ENCODE measurements at regions not wholly inside any gene's neighbourhood (a gene's known extent, or its start where the extent isn't known, plus 50 kb on each side); places are given as distances from the start of the nearest gene placed in this dataset.
"Not testable (repeated sequence)": the region's sequence is repeated elsewhere in the genome, so short reads cannot be mapped to it uniquely, and the experiment has no call there.

DNA sequence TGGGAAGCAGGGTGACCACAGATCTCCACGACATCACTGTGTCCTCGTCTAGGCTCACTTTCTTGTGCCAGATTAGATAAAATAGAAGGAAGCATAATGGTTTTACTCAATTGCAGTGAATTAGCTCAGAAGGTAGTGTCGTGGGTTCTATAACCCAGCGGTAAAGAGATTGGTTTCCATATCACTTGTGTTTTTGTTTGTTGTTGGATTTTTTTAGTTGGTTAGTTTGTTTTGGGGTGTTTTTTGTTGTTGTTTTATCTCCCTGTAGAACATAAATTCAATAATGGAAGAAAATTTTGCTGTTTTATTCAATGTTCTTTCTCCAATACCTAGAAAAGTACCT lies 85.9 kb upstream of the PRSS16 start:
- H3K36me3 ChIP-seq (ENCODE audit: control insufficient read depth, insufficient read depth, low read length) = no peaks in the 10 kb centered on the region
- H3K4me3 ChIP-seq (ENCODE audit: low read depth, low read length) = no peak overlapping the region
- 72% methylated on average over 3 of the region's 4 CpGs for WGBS (ENCODE audit: insufficient coverage)
- H3K27ac ChIP-seq (ENCODE audit: low read depth, low read length) = no peak overlapping the region
- no peaks in the 10 kb centered on the region for H3K9me3 ChIP-seq (ENCODE audit: control insufficient read depth, insufficient read depth, low read length)
- peaks cover 6% of the 10 kb centered on the region for H3K27me3 ChIP-seq (ENCODE audit: control insufficient read depth, insufficient read depth, low read length)
- DNase-seq (ENCODE audit: low read depth in 4 of 6, low spot score in 6 of 6) = no peak
- H3K4me1 ChIP-seq (ENCODE audit: control insufficient read depth, insufficient read depth, low read length) = peaks cover 9% of the 10 kb centered on the region

DNA sequence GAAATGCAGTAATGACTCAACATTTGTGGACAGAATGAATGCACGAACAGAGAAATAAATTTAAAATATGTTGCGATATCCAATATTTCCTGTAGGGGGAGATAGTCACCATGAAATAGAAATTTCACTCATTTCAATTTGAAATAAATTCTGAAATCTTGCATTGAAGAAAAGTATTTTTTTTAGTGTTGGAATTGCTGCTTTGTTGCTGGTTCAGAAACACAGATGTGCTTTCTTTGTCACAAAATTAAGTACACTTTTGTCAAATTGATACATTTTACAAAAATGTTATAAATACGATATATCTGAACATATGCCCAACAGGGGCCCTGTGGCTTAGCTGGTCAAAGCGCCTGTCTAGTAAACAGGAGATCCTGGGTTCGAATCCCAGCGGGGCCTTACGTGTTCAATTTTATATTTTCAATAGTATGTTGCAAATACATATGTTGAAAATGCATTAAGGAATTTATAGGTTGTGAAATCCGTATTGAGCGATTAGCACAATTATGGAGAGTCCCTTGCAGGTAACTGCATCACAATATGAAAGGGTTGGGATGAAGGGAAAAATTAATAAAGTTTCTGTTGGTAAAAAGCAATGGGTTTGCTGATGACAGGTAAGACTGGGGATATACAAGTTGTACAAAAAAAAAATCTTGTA lies 85.4 kb upstream of the PRSS16 start:
- H3K27ac ChIP-seq (ENCODE audit: low read depth, low read length) = no peak overlapping the region
- peaks cover 6% of the 10 kb centered on the region for H3K27me3 ChIP-seq (ENCODE audit: control insufficient read depth, insufficient read depth, low read length)
- WGBS (ENCODE audit: insufficient coverage) = no CpG with 5 or more reads among the region's 9 CpGs
- no peaks in the 10 kb centered on the region for H3K9me3 ChIP-seq (ENCODE audit: control insufficient read depth, insufficient read depth, low read length)
- H3K36me3 ChIP-seq (ENCODE audit: control insufficient read depth, insufficient read depth, low read length) = no peaks in the 10 kb centered on the region
- DNase-seq (ENCODE audit: low read depth in 4 of 6, low spot score in 6 of 6) = peak in 2 of 6 donors; percentile 74 to 81
- H3K4me1 ChIP-seq (ENCODE audit: control insufficient read depth, insufficient read depth, low read length) = peaks cover 7% of the 10 kb centered on the region
- no peak overlapping the region for H3K4me3 ChIP-seq (ENCODE audit: low read depth, low read length)

DNA sequence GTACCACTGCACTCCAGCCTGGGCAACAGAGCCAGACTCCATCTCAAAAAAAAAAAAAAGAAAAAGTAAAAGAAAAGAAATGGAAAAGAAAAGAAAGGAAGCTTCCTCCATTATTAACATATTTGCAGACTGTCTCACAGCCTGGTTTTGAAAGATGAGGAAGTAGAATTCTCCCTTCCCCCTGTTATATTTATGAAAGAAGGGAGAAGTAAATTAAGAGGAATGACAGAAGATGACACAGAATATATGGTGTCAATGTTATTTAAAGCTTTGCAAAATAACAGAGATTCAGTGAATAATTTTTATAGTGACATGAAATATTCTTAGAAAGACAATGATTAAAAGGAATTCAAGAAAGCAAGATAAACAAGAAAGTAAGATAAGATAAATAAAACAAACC lies 83.7 kb upstream of the PRSS16 start:
- no peak for DNase-seq (ENCODE audit: low read depth in 4 of 6, low spot score in 6 of 6)
- Histone ChIP-seq H3K4me3 (ENCODE audit: low read depth, low read length) (no peak overlapping the region), H3K27me3 (ENCODE audit: control insufficient read depth, insufficient read depth, low read length) (no peaks in the 10 kb centered on the region)

DNA sequence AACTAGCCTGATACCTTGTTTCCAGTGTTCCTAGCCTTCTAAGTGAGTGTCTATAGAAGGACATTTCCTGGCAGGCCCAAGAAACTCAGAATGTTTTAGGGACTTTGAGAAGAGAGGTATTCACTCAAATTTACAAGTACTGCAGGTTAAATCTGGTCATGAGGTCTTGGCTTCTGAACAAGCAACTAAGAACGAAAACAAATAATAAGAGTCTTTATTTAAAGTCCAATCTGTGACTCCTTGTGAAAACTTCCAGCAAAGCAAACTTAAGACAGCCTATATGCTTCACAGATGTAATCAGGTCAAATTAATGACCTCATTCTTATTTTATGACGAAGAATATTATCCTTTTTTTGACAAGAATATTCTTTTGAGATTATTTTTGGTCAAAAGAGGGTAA lies 79.4 kb upstream of the PRSS16 start:
- Histone ChIP-seq H3K27ac (ENCODE audit: low read depth, low read length) (no peak overlapping the region), H3K4me1 (ENCODE audit: control insufficient read depth, insufficient read depth, low read length) (no peaks in the 10 kb centered on the region), H3K9me3 (ENCODE audit: control insufficient read depth, insufficient read depth, low read length) (no peaks in the 10 kb centered on the region), H3K4me3 (ENCODE audit: low read depth, low read length) (no peak overlapping the region), H3K36me3 (ENCODE audit: control insufficient read depth, insufficient read depth, low read length) (no peaks in the 10 kb centered on the region), H3K27me3 (ENCODE audit: control insufficient read depth, insufficient read depth, low read length) (no peaks in the 10 kb centered on the region)
- DNase-seq (ENCODE audit: low read depth in 4 of 6, low spot score in 6 of 6) = no peak
- no CpG with 5 or more reads among the region's 2 CpGs for WGBS (ENCODE audit: insufficient coverage)

More for the DNA sequence above, 83.7 kb upstream of the PRSS16 start:
- Histone ChIP-seq H3K36me3 (ENCODE audit: control insufficient read depth, insufficient read depth, low read length) (no peaks in the 10 kb centered on the region), H3K4me1 (ENCODE audit: control insufficient read depth, insufficient read depth, low read length) (no peaks in the 10 kb centered on the region), H3K9me3 (ENCODE audit: control insufficient read depth, insufficient read depth, low read length) (no peaks in the 10 kb centered on the region), H3K27ac (ENCODE audit: low read depth, low read length) (no peak overlapping the region)

DNA sequence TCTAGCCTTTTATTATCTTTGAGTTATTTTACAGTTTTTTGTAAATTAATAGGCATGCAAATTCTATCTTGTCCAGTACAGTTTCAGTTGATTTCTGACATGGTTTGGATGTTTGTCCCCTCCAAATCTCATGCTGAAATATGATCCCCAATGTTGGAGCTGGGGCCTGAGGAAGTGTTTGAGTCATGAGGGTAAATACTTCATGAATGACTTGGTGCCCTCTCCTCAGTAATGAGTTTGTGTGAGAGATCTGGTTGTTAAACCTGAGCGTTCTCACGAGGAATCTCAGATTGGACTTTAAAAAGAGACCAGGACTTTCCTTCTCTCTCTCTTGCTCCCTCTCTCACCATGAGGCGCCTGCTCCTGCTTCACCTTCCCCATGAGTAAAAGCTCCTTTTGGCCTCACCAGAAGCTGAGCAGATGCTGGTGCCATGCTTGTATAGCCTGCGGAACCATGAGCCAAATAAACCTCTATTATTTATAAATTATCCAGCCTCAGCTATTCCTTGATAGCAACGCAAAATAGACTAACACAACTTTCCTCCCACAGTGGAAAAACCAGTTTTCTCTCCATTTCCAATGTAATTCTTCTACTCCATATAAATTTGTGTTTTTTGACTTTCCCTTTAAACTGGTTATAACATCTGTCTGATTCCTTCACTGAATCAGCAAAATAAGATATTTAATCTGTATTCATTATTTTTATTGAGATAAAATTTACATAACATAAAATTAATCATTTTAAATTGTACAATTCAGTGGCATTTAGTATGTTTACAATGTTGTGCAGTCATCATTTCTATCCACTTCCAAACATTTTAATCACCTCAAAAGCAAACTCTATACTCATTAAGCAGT lies 78.7 kb upstream of the PRSS16 start:
- Histone ChIP-seq H3K36me3 (ENCODE audit: control insufficient read depth, insufficient read depth, low read length) (no peaks in the 10 kb centered on the region), H3K27me3 (ENCODE audit: control insufficient read depth, insufficient read depth, low read length) (no peaks in the 10 kb centered on the region), H3K27ac (ENCODE audit: low read depth, low read length) (no peak overlapping the region), H3K4me1 (ENCODE audit: control insufficient read depth, insufficient read depth, low read length) (no peaks in the 10 kb centered on the region), H3K4me3 (ENCODE audit: low read depth, low read length) (no peak overlapping the region), H3K9me3 (ENCODE audit: control insufficient read depth, insufficient read depth, low read length) (no peaks in the 10 kb centered on the region)
- 94% methylated on average over 2 of the region's 5 CpGs for WGBS (ENCODE audit: insufficient coverage)
- DNase-seq (ENCODE audit: low read depth in 4 of 6, low spot score in 6 of 6) = no peak

DNA sequence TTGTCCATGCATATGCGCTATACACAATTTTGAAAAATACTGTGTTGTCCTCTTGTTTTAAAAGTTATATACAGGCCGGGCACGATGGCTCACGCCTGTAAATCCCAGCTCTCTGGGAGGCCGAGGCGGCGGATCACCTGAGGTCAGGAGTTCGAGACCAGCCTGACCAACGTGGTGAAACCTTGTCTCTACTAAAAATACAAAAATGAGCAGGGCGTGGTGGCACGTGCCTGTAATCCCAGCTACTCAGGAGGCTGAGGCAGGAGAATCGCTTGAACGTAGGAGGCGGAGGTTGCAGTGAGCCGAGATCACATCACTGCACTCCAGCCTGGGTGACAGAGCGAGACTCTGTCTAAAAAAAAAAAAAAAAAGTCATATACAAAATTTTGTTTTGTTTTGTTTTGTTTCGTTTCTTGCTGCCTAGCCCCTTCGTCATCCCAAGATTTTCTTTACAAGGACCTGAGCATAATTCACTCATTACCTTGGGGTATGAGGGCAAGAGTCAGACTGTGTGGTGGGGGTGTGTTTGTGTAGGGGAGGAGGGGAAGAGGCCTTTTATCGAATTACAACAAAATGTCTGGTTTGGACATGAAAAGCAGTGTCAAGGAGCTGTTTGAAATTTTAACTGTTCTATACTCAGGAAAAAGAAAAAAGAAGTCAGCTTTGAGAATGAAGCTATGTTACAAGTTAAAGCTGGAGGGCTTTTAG lies 74.8 kb upstream of the PRSS16 start:
- not testable (repeated sequence) for H3K27ac ChIP-seq (ENCODE audit: low read depth, low read length); H3K4me3 ChIP-seq (ENCODE audit: low read depth, low read length); H3K27me3 ChIP-seq (ENCODE audit: control insufficient read depth, insufficient read depth, low read length); DNase-seq (ENCODE audit: low read depth in 4 of 6, low spot score in 6 of 6); H3K4me1 ChIP-seq (ENCODE audit: control insufficient read depth, insufficient read depth, low read length); H3K9me3 ChIP-seq (ENCODE audit: control insufficient read depth, insufficient read depth, low read length); H3K36me3 ChIP-seq (ENCODE audit: control insufficient read depth, insufficient read depth, low read length)
- WGBS (ENCODE audit: insufficient coverage) = 95% methylated on average over 10 of the region's 19 CpGs

DNA sequence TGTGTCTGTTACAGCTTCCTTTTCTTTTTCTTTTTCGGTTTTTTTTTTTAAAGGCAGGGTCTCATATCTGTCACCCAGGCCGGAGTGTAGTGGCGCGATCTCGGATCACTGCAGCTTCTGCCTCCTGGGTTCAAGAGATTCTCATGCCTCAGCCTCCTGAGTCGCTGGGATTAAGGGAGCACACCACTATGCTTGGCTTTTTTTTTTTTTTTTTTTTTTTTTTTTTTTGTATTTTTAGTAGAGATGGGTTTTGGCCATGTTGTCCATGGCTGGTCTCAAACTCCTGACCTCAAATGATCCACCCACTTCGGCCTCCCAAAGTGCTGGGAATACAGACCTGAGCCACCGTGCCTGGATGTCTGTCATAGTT lies 74.3 kb upstream of the PRSS16 start:
- not testable (repeated sequence) for H3K4me3 ChIP-seq (ENCODE audit: low read depth, low read length); H3K36me3 ChIP-seq (ENCODE audit: control insufficient read depth, insufficient read depth, low read length); H3K27me3 ChIP-seq (ENCODE audit: control insufficient read depth, insufficient read depth, low read length); DNase-seq (ENCODE audit: low read depth in 4 of 6, low spot score in 6 of 6); H3K4me1 ChIP-seq (ENCODE audit: control insufficient read depth, insufficient read depth, low read length); H3K9me3 ChIP-seq (ENCODE audit: control insufficient read depth, insufficient read depth, low read length); H3K27ac ChIP-seq (ENCODE audit: low read depth, low read length)
- no CpG with 5 or more reads among the region's 8 CpGs for WGBS (ENCODE audit: insufficient coverage)

DNA sequence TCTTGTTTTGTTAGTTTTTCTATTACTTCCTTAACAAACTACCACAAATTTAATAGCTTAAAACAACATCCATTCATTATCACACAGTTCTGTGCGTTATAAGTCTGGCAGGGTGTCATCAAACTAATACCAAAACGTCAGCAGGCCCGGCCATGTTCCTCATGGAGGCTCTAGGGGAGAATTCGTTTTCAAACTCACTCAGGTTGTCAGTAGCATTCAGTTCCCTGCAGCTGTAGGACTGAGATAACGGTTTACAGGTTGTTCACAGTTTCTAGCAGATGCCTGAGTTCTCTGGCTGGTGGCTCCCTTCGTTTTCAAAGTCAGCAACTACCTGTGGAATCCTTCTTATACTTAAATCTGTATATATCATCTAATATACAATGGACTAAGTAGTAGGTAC lies 72.5 kb upstream of the PRSS16 start:
- H3K4me3 ChIP-seq (ENCODE audit: low read depth, low read length) = no peak overlapping the region
- H3K36me3 ChIP-seq (ENCODE audit: control insufficient read depth, insufficient read depth, low read length) = no peaks in the 10 kb centered on the region
- H3K4me1 ChIP-seq (ENCODE audit: control insufficient read depth, insufficient read depth, low read length) = peaks cover 5% of the 10 kb centered on the region
- no peak for DNase-seq (ENCODE audit: low read depth in 4 of 6, low spot score in 6 of 6)
- peaks cover 8% of the 10 kb centered on the region for H3K27me3 ChIP-seq (ENCODE audit: control insufficient read depth, insufficient read depth, low read length)
- no peaks in the 10 kb centered on the region for H3K9me3 ChIP-seq (ENCODE audit: control insufficient read depth, insufficient read depth, low read length)
- 45% methylated on average over 2 of the region's 6 CpGs for WGBS (ENCODE audit: insufficient coverage)
- H3K27ac ChIP-seq (ENCODE audit: low read depth, low read length) = no peak overlapping the region

DNA sequence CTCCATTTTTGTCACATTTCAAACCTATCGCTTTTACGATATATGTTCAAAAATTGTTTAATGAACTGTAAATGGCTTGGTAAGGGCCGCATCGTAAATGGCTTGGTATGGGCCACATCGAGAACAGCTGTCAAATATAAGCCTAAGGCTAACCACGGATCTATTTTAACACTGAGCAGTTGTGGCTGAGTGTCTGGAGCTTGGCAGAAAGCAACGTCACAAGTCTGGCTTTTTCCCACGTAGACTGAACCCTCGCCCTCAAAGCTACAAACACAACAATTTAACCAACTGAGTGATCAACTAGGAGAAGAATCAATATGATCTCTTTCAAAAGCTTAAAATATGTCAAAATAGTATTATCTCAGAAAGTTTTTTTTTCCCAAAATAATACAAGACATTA lies 71.4 kb upstream of the PRSS16 start:
- Histone ChIP-seq H3K4me3 (ENCODE audit: low read depth, low read length) (no peak overlapping the region), H3K4me1 (ENCODE audit: control insufficient read depth, insufficient read depth, low read length) (peaks cover 5% of the 10 kb centered on the region), H3K27me3 (ENCODE audit: control insufficient read depth, insufficient read depth, low read length) (peaks cover 12% of the 10 kb centered on the region), H3K9me3 (ENCODE audit: control insufficient read depth, insufficient read depth, low read length) (no peaks in the 10 kb centered on the region), H3K36me3 (ENCODE audit: control insufficient read depth, insufficient read depth, low read length) (no peaks in the 10 kb centered on the region), H3K27ac (ENCODE audit: low read depth, low read length) (no peak overlapping the region)
- peak in 2 of 6 donors; percentile 9 to 37 for DNase-seq (ENCODE audit: low read depth in 4 of 6, low spot score in 6 of 6)
- 87% methylated on average over 3 of the region's 9 CpGs for WGBS (ENCODE audit: insufficient coverage)

Measured in spinal cord (tissue), 9 donors.